ENCODE measurements at regions not wholly inside any gene's neighbourhood (a gene's known extent, or its start where the extent isn't known, plus 50 kb on each side); places are given as distances from the start of the nearest gene placed in this dataset.

GRCh38 chr3:89795506-89795905 is 688.1 kb downstream of the EPHA3 start:
- no peak for TF ChIP-seq CTCF (IDR thresholded peaks at IDR 0.05; ENCODE audit: insufficient read depth, low read length)
- TF ChIP-seq REST (IDR thresholded peaks at IDR 0.05; ENCODE audit: insufficient replicate concordance, low read depth): no peak
